GM12878 (cell line): ENCODE measurements at regions not wholly inside any gene's neighbourhood (a gene's known extent, or its start where the extent isn't known, plus 50 kb on each side); places are given as distances from the start of the nearest gene placed in this dataset.

ENCODE experiments used
- ATAC-seq: fragments of 200-7000 bp; cut with Tn5 transposase; 3 replicates; pipeline ENCODE4 v1.9.1; 2020; ENCODE audit warnings: mild to moderate bottlenecking, moderate library complexity
- BruUV-seq: library from RNA; stranded (reverse); fragments of 400-500 nt; replicated peaks from 2 replicates; lab custom pipeline; 2021; lab: Mats Ljungman, UMichigan
- CTCF ChIA-PET: fragments of 300-600 bp; sonication (Branson Sonifier 250); formaldehyde crosslinking; extraction: SDS; loops from one replicate; lab custom pipeline; 2021; ENCODE audit warnings: inconsistent platforms; lab: Yijun Ruan, JAX
- POLR2A ChIA-PET: fragments of 350-600 bp; formaldehyde crosslinking; extraction: SDS; loops from one replicate; lab custom pipeline; 2021; ENCODE audit warnings: inconsistent platforms; lab: Charles Lee
- RAD21 ChIA-PET: fragments of 300-600 bp; sonication (Branson Sonifier 250); formaldehyde crosslinking; loops from one replicate; lab custom pipeline; 2023; ENCODE audit warnings: antibody characterized with exemption; ENCODE audit not compliant: unreplicated experiment; lab: Charles Lee
- SMC1A ChIA-PET: fragments of 300-600 bp; sonication (Branson Sonifier 250); formaldehyde crosslinking; loops from one replicate; lab custom pipeline; 2023; ENCODE audit not compliant: unreplicated experiment, uncharacterized antibody; lab: Charles Lee
- DNase-seq: peaks from one replicate; pipeline ENCODE4 v3.0.0-alpha.2; 2011; ENCODE audit warnings: low read depth, low spot score
- FAIRE-seq: peaks from 3 replicates; lab custom pipeline; 2011; peaks lifted over from hg19 to GRCh38; lab: Jason Lieb, UNC
- H2AFZ ChIP-seq: 2 replicates; pipeline ENCODE4 v1.6.0; 2011; ENCODE audit warnings: low read depth, low read length, control low read depth; ENCODE audit not compliant: control insufficient read depth
- H3K27ac ChIP-seq: 2 replicates; pipeline ENCODE4 v1.5.1; 2011; ENCODE audit warnings: control low read depth; ENCODE audit not compliant: control insufficient read depth, insufficient read depth
- H3K27me3 ChIP-seq, 2 experiments: replicated peaks in 1 of 2; 2 replicates each; pipeline versions ENCODE4 v1.6.0 to v1.6.1; 2011; ENCODE audit warnings: low read length in 1 of 2; ENCODE audit not compliant: control insufficient read depth in 2 of 2, insufficient read depth in 2 of 2
- H3K36me3 ChIP-seq, 2 experiments: 2 replicates each; pipeline ENCODE4 v1.5.1; 2011; ENCODE audit warnings: low read length in 1 of 2; ENCODE audit not compliant: control insufficient read depth in 2 of 2, insufficient read depth in 2 of 2
- H3K4me1 ChIP-seq: 2 replicates; pipeline ENCODE4 v1.6.1; 2011; ENCODE audit warnings: mild to moderate bottlenecking, low read length, moderate library complexity, mixed read lengths; ENCODE audit not compliant: control insufficient read depth, insufficient read depth
- H3K4me2 ChIP-seq: 2 replicates; pipeline ENCODE4 v1.6.0; 2011; ENCODE audit warnings: control low read depth; ENCODE audit not compliant: control insufficient read depth, insufficient read depth
- H3K4me3 ChIP-seq: fragments of 200-600 bp; sonication (generic); 2 replicates; pipeline ENCODE4 v1.5.1; 2016
- H3K79me2 ChIP-seq: 2 replicates; pipeline ENCODE4 v1.6.0; 2011; ENCODE audit warnings: low read length; ENCODE audit not compliant: control insufficient read depth, insufficient read depth
- H3K9ac ChIP-seq: 2 replicates; pipeline ENCODE4 v1.8.0; 2011; ENCODE audit warnings: low read length, control low read depth, mixed read lengths; ENCODE audit not compliant: control insufficient read depth, insufficient read depth
- H3K9me3 ChIP-seq: replicated peaks from 3 replicates; pipeline ENCODE4 v1.5.1; 2011; ENCODE audit warnings: mild to moderate bottlenecking, low read length; ENCODE audit not compliant: control insufficient read depth, insufficient read depth
- H4K20me1 ChIP-seq: 2 replicates; pipeline ENCODE4 v1.6.0; 2011; ENCODE audit not compliant: control insufficient read depth, insufficient read depth
- BACH1 ChIP-seq: fragments of 450-650 bp; IDR thresholded peaks from 2 replicates; pipeline ENCODE4 v1.6.1; 2017; ENCODE audit warnings: mild to moderate bottlenecking, borderline replicate concordance
- ESRRA ChIP-seq: IDR thresholded peaks from 2 replicates; pipeline ENCODE4 v1.6.1; 2012; ENCODE audit warnings: mild to moderate bottlenecking, low read length, improper control_type of control experiment
- HSF1 ChIP-seq: fragments of 150-350 bp; IDR thresholded peaks from 2 replicates; pipeline ENCODE4 v1.6.1; 2014; ENCODE audit warnings: mild to moderate bottlenecking, low read depth, low read length
- IKZF2 ChIP-seq, 2 experiments: fragments of 450-650 bp; IDR thresholded peaks; 2 replicates each; pipeline ENCODE4 v1.6.1; 2017; ENCODE audit warnings: mild to moderate bottlenecking in 2 of 2, moderate library complexity in 2 of 2
- IRF3 ChIP-seq: fragments of 450-650 bp; IDR thresholded peaks from 2 replicates; pipeline ENCODE4 v1.6.1; 2014; ENCODE audit warnings: mild to moderate bottlenecking
- JUNB ChIP-seq: IDR thresholded peaks from 2 replicates; pipeline ENCODE4 v1.6.1; 2016; ENCODE audit warnings: antibody characterized with exemption, mild to moderate bottlenecking
- LARP7 ChIP-seq: fragments of 450-650 bp; IDR thresholded peaks from 2 replicates; pipeline ENCODE4 v1.6.1; 2017; ENCODE audit warnings: mild to moderate bottlenecking
- MAX ChIP-seq: IDR thresholded peaks from 2 replicates; pipeline ENCODE4 v1.6.1; 2012; ENCODE audit warnings: low read depth, low read length, improper control_type of control experiment
- NFXL1 ChIP-seq: fragments of 450-650 bp; IDR thresholded peaks from 2 replicates; pipeline ENCODE4 v1.6.1; 2017; ENCODE audit warnings: antibody characterized with exemption, mild to moderate bottlenecking, borderline replicate concordance
- NFYA ChIP-seq: IDR thresholded peaks from 2 replicates; pipeline ENCODE4 v1.6.1; 2011; ENCODE audit warnings: low read depth, mild to moderate bottlenecking, low read length, improper control_type of control experiment, borderline replicate concordance
- NKRF ChIP-seq: fragments of 450-650 bp; conservative IDR thresholded peaks from 2 replicates; pipeline ENCODE4 v1.6.1; 2017; ENCODE audit warnings: mild to moderate bottlenecking, moderate library complexity
- PKNOX1 ChIP-seq: fragments of 450-650 bp; IDR thresholded peaks from 2 replicates; pipeline ENCODE4 v1.6.1; 2016; ENCODE audit warnings: mild to moderate bottlenecking
- POLR2A ChIP-seq: IDR thresholded peaks from 2 replicates; pipeline ENCODE4 v1.6.1; 2011; ENCODE audit warnings: low read depth, mild to moderate bottlenecking, low read length
- POU2F2 ChIP-seq: IDR thresholded peaks from 3 replicates; pipeline ENCODE4 v1.6.1; 2011; ENCODE audit warnings: low read depth, mild to moderate bottlenecking, low read length, borderline replicate concordance
- RBBP5 ChIP-seq: fragments of 200-600 bp; sonication (generic); conservative IDR thresholded peaks from 2 replicates; pipeline ENCODE4 v1.6.1; 2016
- RUNX3 ChIP-seq: IDR thresholded peaks from 2 replicates; pipeline ENCODE4 v1.6.1; 2012; ENCODE audit warnings: low read length, inconsistent platforms
- SRF ChIP-seq, 2 experiments: IDR thresholded peaks; 2 replicates each; pipeline ENCODE4 v1.6.1; 2011; ENCODE audit warnings: low read depth in 2 of 2, low read length in 2 of 2, mild to moderate bottlenecking in 1 of 2, moderate library complexity in 1 of 2
- STAT1 ChIP-seq: fragments of 450-650 bp; conservative IDR thresholded peaks from 2 replicates; pipeline ENCODE4 v1.6.1; 2014; ENCODE audit warnings: antibody characterized with exemption, mild to moderate bottlenecking
- WGBS: methylation state at CpG from one replicate; pipeline ENCODE4 v1.1.6; 2016; ENCODE audit warnings: low lambda C conversion rate; ENCODE audit not compliant: insufficient replicate concordance, insufficient coverage; ENCODE audit errors: missing lambda C conversion rate; 5-methylcytosine and 5-hydroxymethylcytosine counted together
- in situ Hi-C: fragments of 300-500 bp; cut with MboI; formaldehyde crosslinking; loops from 9 replicates; pipeline ENCODE4 v1.14.3; 2018; ENCODE audit warnings: mixed read lengths
- intact Hi-C: fragments of 100-400 bp; cut with micrococcal nuclease; formaldehyde crosslinking; loops from one replicate; pipeline ENCODE4 v1.14.2; 2022; ENCODE audit not compliant: unreplicated experiment

GRCh38 chr3:81426826-81427577 lies 334.4 kb downstream of the GBE1 start (continued):
- no peak for TF ChIP-seq NFYA
- no peak for TF ChIP-seq SRF (IDR thresholded peaks at IDR 0.05; ENCODE audit: low read depth in 2 of 2, low read length in 2 of 2)
- TF ChIP-seq BACH1: no peak
- no peak for TF ChIP-seq POU2F2
- TF ChIP-seq, all 136 proteins: peak for 0

- no peak for FAIRE-seq
- in situ Hi-C loops: no loop called here
- intact Hi-C loops: no loop called here
- Histone ChIP-seq H4K20me1 (no peaks in the 10 kb centered on the region), H3K9me3 (no peaks in the 10 kb centered on the region), H3K79me2 (no peaks in the 10 kb centered on the region), H3K9ac (no peak overlapping the region), H3K27me3 (no peaks in the 10 kb centered on the region), H3K4me2 (no peak overlapping the region), H3K4me3 (no peak overlapping the region), H3K27ac (no peak overlapping the region), H3K36me3 (no peaks in the 10 kb centered on the region), H2AFZ (no peak overlapping the region), H3K4me1 (no peaks in the 10 kb centered on the region)
- ChIA-PET SMC1A (interaction anchor here (1.3 to 1.4 kb wide), 2 partner anchors 10 to 48 kb away, joined by 3 to 4 read pairs; no protein-coding TSS in a partner anchor), CTCF (interaction anchor here (1.5 kb wide), 1 partner anchor 690 kb away, joined by 3 read pairs; no protein-coding TSS in a partner anchor), POLR2A (no interaction called here), RAD21 (no interaction called here)
- no peak for DNase-seq
- 50% methylated on average over 5 of the region's 5 CpGs for WGBS
- no TSS peak for BruUV-seq
- ATAC-seq: no peak
- TF ChIP-seq HSF1: no peak
- no peak for TF ChIP-seq IKZF2 (IDR thresholded peaks at IDR 0.05)
- TF ChIP-seq SRF (IDR thresholded peaks at IDR 0.05; ENCODE audit: low read depth in 2 of 2, low read length in 2 of 2): no peak
- TF ChIP-seq ESRRA: no peak
- TF ChIP-seq POLR2A: no peak
- TF ChIP-seq NKRF: no peak
- TF ChIP-seq NFXL1: no peak
- TF ChIP-seq JUNB: no peak
- TF ChIP-seq IRF3: no peak
- TF ChIP-seq LARP7: no peak
- no peak for TF ChIP-seq PKNOX1
- TF ChIP-seq STAT1: no peak
- TF ChIP-seq RBBP5: no peak
- TF ChIP-seq MAX: no peak
- no peak for TF ChIP-seq RUNX3
Observed at GRCh38 chr3:81425198-81425868, 336.1 kb downstream of the GBE1 start.
